B cell (primary cell): ENCODE measurements at regions not wholly inside any gene's neighbourhood (a gene's known extent, or its start where the extent isn't known, plus 50 kb on each side); places are given as distances from the start of the nearest gene placed in this dataset.

ENCODE experiments used
- EZH2 ChIP-seq: IDR thresholded peaks from 2 replicates; pipeline ENCODE4 v1.6.1; 2012; ENCODE audit warnings: borderline replicate concordance, low read depth, mild to moderate bottlenecking, moderate library complexity, low read length; ENCODE audit not compliant: insufficient read depth, poor library complexity, severe bottlenecking
- TF ChIP-seq, protein P1 (sequence below): fragments of 200-600 bp; IDR thresholded peaks from one replicate; pipeline ENCODE4 v1.8.0; 2022; ENCODE audit warnings: antibody characterized with exemption, mild to moderate bottlenecking

DNA sequence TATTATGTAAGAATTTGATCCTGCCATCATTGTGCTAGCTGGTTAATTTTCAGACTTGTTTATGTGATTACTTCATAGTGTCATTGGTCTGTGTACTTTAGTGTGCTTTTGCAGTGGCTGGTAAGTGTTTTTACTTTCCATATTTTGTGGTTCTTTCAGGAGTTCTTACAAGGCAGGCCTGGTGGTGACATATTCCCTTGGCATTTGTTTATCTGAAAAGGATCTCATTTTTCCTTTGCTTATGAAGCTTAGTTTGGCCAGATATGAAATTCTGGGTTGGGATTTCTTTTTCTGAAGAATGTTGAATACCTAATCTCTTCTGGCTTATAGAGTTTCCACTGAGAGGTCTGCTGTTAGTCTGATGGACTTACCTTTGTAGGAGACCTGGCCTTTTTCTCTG, 72.8 kb upstream of the MC4R start:
- TF ChIP-seq, protein P1, sequence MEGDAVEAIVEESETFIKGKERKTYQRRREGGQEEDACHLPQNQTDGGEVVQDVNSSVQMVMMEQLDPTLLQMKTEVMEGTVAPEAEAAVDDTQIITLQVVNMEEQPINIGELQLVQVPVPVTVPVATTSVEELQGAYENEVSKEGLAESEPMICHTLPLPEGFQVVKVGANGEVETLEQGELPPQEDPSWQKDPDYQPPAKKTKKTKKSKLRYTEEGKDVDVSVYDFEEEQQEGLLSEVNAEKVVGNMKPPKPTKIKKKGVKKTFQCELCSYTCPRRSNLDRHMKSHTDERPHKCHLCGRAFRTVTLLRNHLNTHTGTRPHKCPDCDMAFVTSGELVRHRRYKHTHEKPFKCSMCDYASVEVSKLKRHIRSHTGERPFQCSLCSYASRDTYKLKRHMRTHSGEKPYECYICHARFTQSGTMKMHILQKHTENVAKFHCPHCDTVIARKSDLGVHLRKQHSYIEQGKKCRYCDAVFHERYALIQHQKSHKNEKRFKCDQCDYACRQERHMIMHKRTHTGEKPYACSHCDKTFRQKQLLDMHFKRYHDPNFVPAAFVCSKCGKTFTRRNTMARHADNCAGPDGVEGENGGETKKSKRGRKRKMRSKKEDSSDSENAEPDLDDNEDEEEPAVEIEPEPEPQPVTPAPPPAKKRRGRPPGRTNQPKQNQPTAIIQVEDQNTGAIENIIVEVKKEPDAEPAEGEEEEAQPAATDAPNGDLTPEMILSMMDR = no peak
- TF ChIP-seq EZH2 = no peak
